ENCODE measurements at regions not wholly inside any gene's neighbourhood (a gene's known extent, or its start where the extent isn't known, plus 50 kb on each side); places are given as distances from the start of the nearest gene placed in this dataset.
"Not testable (repeated sequence)": the region's sequence is repeated elsewhere in the genome, so short reads cannot be mapped to it uniquely, and the experiment has no call there.

DNA sequence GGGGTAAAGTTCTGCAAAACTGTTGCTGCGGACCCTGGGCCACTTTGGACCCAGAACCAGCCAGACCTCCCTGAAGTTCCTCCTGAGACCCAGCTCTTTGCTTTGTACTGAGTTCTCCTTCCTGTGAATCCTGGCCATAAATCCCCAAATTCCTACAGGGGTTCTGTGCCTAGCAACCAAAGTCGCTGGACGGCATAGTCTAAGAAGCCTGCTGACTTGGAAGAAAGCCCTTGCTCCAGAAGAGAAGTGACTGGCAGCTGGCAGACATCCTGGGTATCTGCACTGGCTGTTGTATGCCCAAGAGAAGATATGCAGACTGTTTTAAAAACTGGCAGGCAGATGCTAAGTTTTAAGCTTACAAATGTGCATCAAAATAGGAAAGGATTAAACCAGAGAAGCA is 99.9 kb upstream of the SLC24A4 start:
- Histone ChIP-seq H3K9me3 (replicated peaks; ENCODE audit: low read length) (no peaks in the 10 kb centered on the region), H3K9ac (ENCODE audit: low read depth, low read length) (no peak overlapping the region), H3K27me3 (ENCODE audit: control insufficient read depth, insufficient read depth, low read length) (peaks cover 31% of the 10 kb centered on the region), H3K4me1 (ENCODE audit: control insufficient read depth, insufficient read depth, low read length) (no peaks in the 10 kb centered on the region), H3K36me3 (ENCODE audit: insufficient read depth, low read length) (no peaks in the 10 kb centered on the region), H3K4me3 (ENCODE audit: low read length) (no peak overlapping the region), H3K4me2 (ENCODE audit: low read length) (no peak overlapping the region)

DNA sequence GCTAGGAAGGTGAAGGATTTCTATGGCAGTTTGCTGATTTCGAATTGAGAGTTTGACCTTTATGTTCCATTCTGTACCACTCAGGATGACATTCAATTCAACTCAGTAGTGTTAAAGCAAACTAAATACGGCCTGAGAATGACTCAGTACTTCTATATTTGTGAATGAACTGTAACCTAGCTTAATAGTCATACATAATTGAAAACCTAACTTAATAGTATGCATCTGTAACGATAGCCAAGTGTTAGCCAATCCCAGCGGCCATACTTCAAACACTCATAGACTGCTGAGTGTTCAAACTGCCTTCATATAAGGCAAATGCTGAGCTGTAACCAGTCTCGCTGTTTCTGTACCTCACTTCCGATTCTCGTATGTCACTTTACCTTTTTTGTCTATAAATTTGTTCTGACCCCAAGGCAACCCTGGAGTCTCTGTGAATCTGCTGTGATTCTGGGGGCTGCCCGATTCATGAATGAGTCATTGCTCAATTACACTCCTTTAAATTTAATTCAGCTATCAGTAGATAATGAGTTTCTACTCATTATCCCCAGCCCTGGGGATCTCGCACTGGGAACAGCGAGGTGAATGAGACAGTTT is 98.5 kb upstream of the SLC24A4 start:
- Histone ChIP-seq H3K9ac (ENCODE audit: low read depth, low read length) (no peak overlapping the region), H3K36me3 (ENCODE audit: insufficient read depth, low read length) (no peaks in the 10 kb centered on the region), H3K9me3 (replicated peaks; ENCODE audit: low read length) (no peaks in the 10 kb centered on the region), H3K4me3 (ENCODE audit: low read length) (no peak overlapping the region), H3K4me2 (ENCODE audit: low read length) (no peak overlapping the region), H3K4me1 (ENCODE audit: control insufficient read depth, insufficient read depth, low read length) (no peaks in the 10 kb centered on the region), H3K27me3 (ENCODE audit: control insufficient read depth, insufficient read depth, low read length) (peaks cover 31% of the 10 kb centered on the region)

DNA sequence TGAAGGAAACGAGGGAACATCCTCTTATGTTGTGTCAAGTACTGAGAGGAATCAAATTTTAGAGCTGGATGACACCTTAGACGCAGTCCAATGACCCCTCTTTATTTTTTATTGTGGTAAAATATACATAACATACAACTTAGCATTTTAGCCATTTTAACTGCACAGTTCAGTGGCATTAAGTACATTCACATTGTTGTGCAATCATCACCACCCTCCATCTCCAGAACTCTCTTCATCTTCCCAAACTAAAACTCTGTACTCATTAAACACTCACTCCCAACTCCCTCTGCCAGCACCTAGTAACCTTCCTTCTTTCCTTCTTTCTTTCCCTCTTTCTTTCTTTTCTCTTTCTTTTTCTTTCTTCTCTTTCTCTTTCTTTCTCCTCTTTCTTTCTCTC is 97.2 kb upstream of the SLC24A4 start:
- no peak overlapping the region for H3K4me3 ChIP-seq (ENCODE audit: low read length)
- no peaks in the 10 kb centered on the region for H3K9me3 ChIP-seq (replicated peaks; ENCODE audit: low read length)
- no peaks in the 10 kb centered on the region for H3K4me1 ChIP-seq (ENCODE audit: control insufficient read depth, insufficient read depth, low read length)
- H3K9ac ChIP-seq (ENCODE audit: low read depth, low read length), result no peak overlapping the region
- H3K36me3 ChIP-seq (ENCODE audit: insufficient read depth, low read length), result no peaks in the 10 kb centered on the region
- no peak overlapping the region for H3K4me2 ChIP-seq (ENCODE audit: low read length)
- H3K27me3 ChIP-seq (ENCODE audit: control insufficient read depth, insufficient read depth, low read length), result peaks cover 31% of the 10 kb centered on the region

DNA sequence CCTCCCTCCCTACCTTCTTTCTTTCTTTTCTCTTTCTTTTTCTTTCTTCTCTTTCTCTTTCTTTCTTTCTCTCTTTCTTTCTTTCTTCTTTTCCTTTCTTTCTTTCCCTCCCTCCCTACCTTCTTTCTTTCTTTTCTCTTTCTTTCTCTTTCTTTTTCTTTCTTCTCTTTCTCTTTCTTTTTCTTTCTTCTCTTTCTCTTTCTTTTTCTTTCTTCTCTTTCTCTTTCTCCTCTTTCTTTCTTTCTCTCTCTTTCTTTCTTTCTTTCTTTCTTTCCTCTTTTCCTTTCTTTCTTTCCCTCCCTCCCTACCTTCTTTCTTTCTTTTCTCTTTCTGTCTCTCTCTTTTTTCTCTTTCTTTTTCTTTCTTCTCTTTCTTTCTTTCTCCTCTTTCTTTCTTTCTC is 96.8 kb upstream of the SLC24A4 start:
- H3K27me3 ChIP-seq (ENCODE audit: control insufficient read depth, insufficient read depth, low read length), result peaks cover 30% of the 10 kb centered on the region
- not testable (repeated sequence) for H3K36me3 ChIP-seq (ENCODE audit: insufficient read depth, low read length); H3K9ac ChIP-seq (ENCODE audit: low read depth, low read length); H3K4me1 ChIP-seq (ENCODE audit: control insufficient read depth, insufficient read depth, low read length); H3K4me3 ChIP-seq (ENCODE audit: low read length); H3K4me2 ChIP-seq (ENCODE audit: low read length); H3K9me3 ChIP-seq (replicated peaks; ENCODE audit: low read length)

DNA sequence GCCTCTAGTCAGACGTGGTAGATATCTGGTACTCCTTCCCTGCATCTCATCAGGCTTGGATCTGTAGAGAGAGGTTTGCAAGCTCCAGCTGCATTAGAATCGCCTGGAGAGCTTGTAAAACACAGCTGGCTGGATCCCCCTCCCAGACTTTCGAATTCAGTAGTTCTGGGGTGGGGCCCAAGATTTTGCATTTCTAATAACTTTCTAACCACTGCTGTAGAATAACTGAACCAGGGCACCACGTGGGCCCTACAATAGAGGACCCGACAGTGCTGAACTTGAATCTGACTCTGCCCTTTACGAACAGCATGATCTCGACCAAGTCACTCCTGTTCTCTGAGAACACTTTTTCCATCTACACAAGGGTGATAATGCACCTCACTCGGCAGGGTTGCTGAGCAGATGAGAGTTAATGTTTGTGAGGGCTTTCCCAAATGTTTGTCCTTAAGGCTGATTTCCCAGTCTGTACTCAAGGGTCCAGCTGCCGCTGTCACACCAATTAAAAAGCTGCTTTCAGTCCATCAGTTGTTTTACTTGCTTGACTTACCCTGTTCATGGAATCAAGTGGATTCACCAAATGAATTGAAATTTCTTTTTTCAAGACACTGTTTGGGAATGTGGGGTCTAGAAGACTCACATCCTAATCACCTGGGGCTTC is 86.6 kb upstream of the SLC24A4 start:
- H3K36me3 ChIP-seq (ENCODE audit: insufficient read depth, low read length), result no peaks in the 10 kb centered on the region
- H3K4me2 ChIP-seq (ENCODE audit: low read length), result no peak overlapping the region
- no peak overlapping the region for H3K9ac ChIP-seq (ENCODE audit: low read depth, low read length)
- H3K9me3 ChIP-seq (replicated peaks; ENCODE audit: low read length), result no peaks in the 10 kb centered on the region
- no peaks in the 10 kb centered on the region for H3K4me1 ChIP-seq (ENCODE audit: control insufficient read depth, insufficient read depth, low read length)
- H3K4me3 ChIP-seq (ENCODE audit: low read length), result no peak overlapping the region
- H3K27me3 ChIP-seq (ENCODE audit: control insufficient read depth, insufficient read depth, low read length), result peaks cover 14% of the 10 kb centered on the region

DNA sequence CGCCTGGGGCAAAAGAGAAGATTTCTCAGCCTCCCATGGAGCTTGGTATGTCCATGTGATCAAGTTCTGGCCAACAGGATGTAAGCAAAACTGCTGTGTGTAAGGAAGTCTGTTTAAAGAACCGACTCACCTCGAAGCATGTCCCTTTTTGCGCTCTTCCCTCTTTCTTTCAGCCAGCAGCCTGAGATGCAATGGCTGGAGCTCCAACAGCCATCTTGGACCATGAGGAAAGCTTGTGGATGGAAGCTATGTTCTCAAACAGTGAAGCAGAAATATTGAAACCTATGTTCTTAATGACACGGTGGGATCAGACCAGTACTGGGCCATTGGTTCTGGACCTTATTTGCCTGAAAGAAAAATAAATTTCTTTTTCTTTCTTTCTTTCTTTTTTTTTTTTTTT is 82.3 kb upstream of the SLC24A4 start:
- no peak overlapping the region for H3K4me2 ChIP-seq (ENCODE audit: low read length)
- H3K27me3 ChIP-seq (ENCODE audit: control insufficient read depth, insufficient read depth, low read length), result peaks cover 14% of the 10 kb centered on the region

DNA sequence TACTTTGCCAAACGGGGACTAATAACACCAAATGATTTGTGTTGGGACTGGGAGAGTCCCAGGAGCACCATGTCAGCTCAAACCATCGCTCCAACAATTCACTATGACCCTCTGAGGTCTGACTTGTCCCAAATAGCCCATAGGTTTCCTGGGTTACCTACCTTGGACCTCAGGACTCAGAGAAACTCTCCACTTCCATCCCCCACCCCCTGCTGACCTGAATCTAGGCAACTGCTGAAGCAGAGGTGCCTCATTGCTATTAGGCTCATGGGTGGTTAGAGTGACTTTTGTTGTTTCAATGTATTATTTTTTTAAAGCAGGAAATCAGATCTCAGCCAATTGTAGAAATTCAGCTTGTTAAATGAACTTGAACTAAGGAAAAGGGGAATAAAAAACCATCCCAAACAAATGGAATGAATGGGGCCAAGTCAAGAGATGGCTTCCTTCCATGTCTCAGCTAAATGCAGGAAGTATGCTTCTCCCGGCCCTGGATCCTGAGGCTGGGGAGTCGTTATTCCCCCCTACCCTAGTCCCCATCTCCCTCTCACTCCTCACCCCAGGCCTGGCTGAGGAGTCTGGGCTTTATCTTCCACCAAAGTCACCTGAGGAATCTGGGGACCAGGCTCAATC is 80.9 kb upstream of the SLC24A4 start:
- Histone ChIP-seq H3K4me2 (ENCODE audit: low read length) (no peak overlapping the region), H3K27me3 (ENCODE audit: control insufficient read depth, insufficient read depth, low read length) (peaks cover 5% of the 10 kb centered on the region), H3K9me3 (replicated peaks; ENCODE audit: low read length) (no peaks in the 10 kb centered on the region), H3K9ac (ENCODE audit: low read depth, low read length) (no peak overlapping the region), H3K4me3 (ENCODE audit: low read length) (no peak overlapping the region), H3K4me1 (ENCODE audit: control insufficient read depth, insufficient read depth, low read length) (no peaks in the 10 kb centered on the region), H3K36me3 (ENCODE audit: insufficient read depth, low read length) (no peaks in the 10 kb centered on the region)

More for the DNA sequence above, 82.3 kb upstream of the SLC24A4 start:
- H3K36me3 ChIP-seq (ENCODE audit: insufficient read depth, low read length), result no peaks in the 10 kb centered on the region
- no peaks in the 10 kb centered on the region for H3K4me1 ChIP-seq (ENCODE audit: control insufficient read depth, insufficient read depth, low read length)
- no peaks in the 10 kb centered on the region for H3K9me3 ChIP-seq (replicated peaks; ENCODE audit: low read length)
- no peak overlapping the region for H3K9ac ChIP-seq (ENCODE audit: low read depth, low read length)
- H3K4me3 ChIP-seq (ENCODE audit: low read length), result no peak overlapping the region

DNA sequence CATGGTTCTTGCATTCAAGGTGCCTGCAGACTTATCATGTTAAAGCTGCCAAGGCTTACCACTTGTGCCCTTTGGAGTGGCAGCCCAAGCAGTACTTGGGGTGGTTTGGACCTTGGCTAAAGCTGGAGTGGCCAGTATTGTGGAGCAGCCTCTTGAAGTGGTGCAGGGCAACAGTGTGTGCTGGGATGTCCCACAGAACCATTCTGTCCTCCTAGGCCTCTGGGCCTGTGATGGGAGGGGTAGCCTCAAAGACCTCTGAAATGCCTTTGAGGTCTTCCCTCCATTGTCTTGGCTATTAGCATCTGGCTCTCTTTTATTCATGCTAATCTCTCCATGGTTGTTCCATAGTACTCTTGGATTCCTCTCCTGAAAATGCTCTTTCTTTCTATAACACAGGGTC is 78.2 kb upstream of the SLC24A4 start:
- no peaks in the 10 kb centered on the region for H3K9me3 ChIP-seq (replicated peaks; ENCODE audit: low read length)
- H3K9ac ChIP-seq (ENCODE audit: low read depth, low read length), result no peak overlapping the region
- H3K4me1 ChIP-seq (ENCODE audit: control insufficient read depth, insufficient read depth, low read length), result no peaks in the 10 kb centered on the region
- H3K4me2 ChIP-seq (ENCODE audit: low read length), result no peak overlapping the region
- H3K27me3 ChIP-seq (ENCODE audit: control insufficient read depth, insufficient read depth, low read length), result peaks cover under 1% of the 10 kb centered on the region
- no peaks in the 10 kb centered on the region for H3K36me3 ChIP-seq (ENCODE audit: insufficient read depth, low read length)
- no peak overlapping the region for H3K4me3 ChIP-seq (ENCODE audit: low read length)

DNA sequence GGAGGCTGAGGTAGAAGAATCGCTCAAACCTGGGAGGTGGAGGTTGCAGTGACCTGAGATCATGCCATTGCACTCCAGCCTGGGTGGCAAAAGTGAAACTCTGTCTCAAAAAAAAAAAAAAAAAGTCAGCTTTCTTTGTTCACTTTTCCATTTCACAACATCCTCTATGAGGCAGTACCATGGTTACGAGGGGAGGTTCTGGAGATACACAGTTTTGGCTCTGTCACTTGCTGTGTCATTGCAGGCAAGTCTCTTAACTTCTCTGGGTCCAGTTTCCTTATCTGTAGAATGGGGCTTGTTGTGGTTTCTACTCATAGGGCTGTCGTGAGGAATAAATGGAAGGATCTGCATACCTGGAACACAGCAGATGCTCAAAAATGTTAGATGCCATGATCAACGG is 75.6 kb upstream of the SLC24A4 start:
- Histone ChIP-seq H3K9ac (ENCODE audit: low read depth, low read length) (no peak overlapping the region), H3K4me1 (ENCODE audit: control insufficient read depth, insufficient read depth, low read length) (no peaks in the 10 kb centered on the region)

DNA sequence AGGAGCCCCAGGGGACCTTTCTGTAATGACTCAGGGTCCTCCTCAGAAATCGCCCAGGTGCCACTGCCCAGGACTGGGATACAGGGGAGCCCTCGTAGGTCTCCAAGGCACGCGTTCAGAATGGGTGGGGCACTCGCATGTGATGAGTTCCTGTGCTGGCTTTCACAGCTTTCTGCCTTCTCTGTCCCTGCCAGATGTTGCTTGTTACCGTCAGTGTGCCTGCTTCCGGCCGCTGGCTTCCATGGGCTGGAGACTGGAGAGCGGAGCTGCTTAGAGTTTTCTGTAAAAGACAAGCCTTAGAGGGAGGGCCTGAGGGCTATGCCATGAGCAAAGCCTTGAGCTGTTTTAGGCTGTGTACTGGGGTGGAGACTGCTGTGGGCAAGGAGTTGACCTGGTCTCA is 75.0 kb upstream of the SLC24A4 start:
- no peak overlapping the region for H3K4me2 ChIP-seq (ENCODE audit: low read length)
- no peaks in the 10 kb centered on the region for H3K9me3 ChIP-seq (replicated peaks; ENCODE audit: low read length)
- H3K4me3 ChIP-seq (ENCODE audit: low read length), result no peak overlapping the region
- no peaks in the 10 kb centered on the region for H3K4me1 ChIP-seq (ENCODE audit: control insufficient read depth, insufficient read depth, low read length)
- peaks cover 12% of the 10 kb centered on the region for H3K27me3 ChIP-seq (ENCODE audit: control insufficient read depth, insufficient read depth, low read length)
- H3K36me3 ChIP-seq (ENCODE audit: insufficient read depth, low read length), result no peaks in the 10 kb centered on the region
- H3K9ac ChIP-seq (ENCODE audit: low read depth, low read length), result no peak overlapping the region

More for the DNA sequence above, 75.6 kb upstream of the SLC24A4 start:
- Histone ChIP-seq H3K4me2 (ENCODE audit: low read length) (no peak overlapping the region), H3K4me3 (ENCODE audit: low read length) (no peak overlapping the region), H3K27me3 (ENCODE audit: control insufficient read depth, insufficient read depth, low read length) (peaks cover 7% of the 10 kb centered on the region), H3K9me3 (replicated peaks; ENCODE audit: low read length) (no peaks in the 10 kb centered on the region), H3K36me3 (ENCODE audit: insufficient read depth, low read length) (no peaks in the 10 kb centered on the region)

DNA sequence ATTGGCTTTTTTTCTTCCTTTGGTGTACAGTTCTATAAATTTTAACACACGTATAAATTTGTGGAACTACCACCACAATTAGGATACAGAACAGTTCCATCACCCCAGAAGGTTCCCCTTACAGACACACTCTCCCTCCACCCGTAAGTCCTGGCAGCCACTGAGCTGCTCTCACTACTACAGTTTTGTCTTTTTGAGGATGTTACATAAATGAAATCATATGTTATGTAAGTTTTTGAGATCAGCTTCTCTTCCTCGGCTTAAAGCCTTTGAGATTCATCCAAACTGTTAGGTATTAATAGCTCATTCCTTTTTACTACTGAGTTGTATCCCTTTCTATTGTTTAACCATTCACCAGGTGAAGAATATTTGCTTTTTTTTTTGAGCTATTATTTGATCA is 74.3 kb upstream of the SLC24A4 start:
- no peak overlapping the region for H3K4me2 ChIP-seq (ENCODE audit: low read length)
- no peaks in the 10 kb centered on the region for H3K9me3 ChIP-seq (replicated peaks; ENCODE audit: low read length)
- H3K36me3 ChIP-seq (ENCODE audit: insufficient read depth, low read length), result no peaks in the 10 kb centered on the region
- H3K27me3 ChIP-seq (ENCODE audit: control insufficient read depth, insufficient read depth, low read length), result peaks cover 19% of the 10 kb centered on the region
- H3K9ac ChIP-seq (ENCODE audit: low read depth, low read length), result no peak overlapping the region
- H3K4me3 ChIP-seq (ENCODE audit: low read length), result no peak overlapping the region
- no peaks in the 10 kb centered on the region for H3K4me1 ChIP-seq (ENCODE audit: control insufficient read depth, insufficient read depth, low read length)

DNA sequence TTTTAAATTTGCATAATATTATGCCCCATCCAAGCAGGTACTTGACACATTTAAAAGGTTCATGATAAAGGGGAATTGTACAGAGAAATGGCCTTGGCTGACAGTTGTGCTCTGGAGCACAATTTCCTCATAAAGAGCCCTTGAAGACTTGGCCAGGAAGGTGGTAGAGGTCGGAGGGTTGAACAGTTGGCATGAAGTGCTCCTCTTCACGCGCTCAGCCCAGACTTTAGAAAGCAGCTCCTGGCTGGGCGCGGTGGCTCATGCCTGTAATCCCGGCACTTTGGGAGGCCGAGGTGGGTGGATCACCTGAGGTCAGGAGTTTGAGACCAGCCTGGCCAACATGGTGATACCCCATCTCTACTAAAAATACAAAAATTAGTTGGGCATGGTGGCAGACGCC is 72.6 kb upstream of the SLC24A4 start:
- H3K4me2 ChIP-seq (ENCODE audit: low read length); H3K9me3 ChIP-seq (replicated peaks; ENCODE audit: low read length); H3K36me3 ChIP-seq (ENCODE audit: insufficient read depth, low read length); H3K9ac ChIP-seq (ENCODE audit: low read depth, low read length); H3K4me1 ChIP-seq (ENCODE audit: control insufficient read depth, insufficient read depth, low read length); H3K4me3 ChIP-seq (ENCODE audit: low read length): not testable (repeated sequence)
- H3K27me3 ChIP-seq (ENCODE audit: control insufficient read depth, insufficient read depth, low read length), result peaks cover 35% of the 10 kb centered on the region
